ENCODE measurements at regions not wholly inside any gene's neighbourhood (a gene's known extent, or its start where the extent isn't known, plus 50 kb on each side); places are given as distances from the start of the nearest gene placed in this dataset.

GRCh38 chr5:68932830-68933434 is 160.9 kb upstream of the SLC30A5 start:
- FAIRE-seq (no peak), DNase-seq (peak in 1 of 5 donors; percentile 22)
- no peak overlapping the region for H3K9ac ChIP-seq (ENCODE audit: low read length in 3 of 3)
- H3K4me1 ChIP-seq (ENCODE audit: control insufficient read depth in 2 of 3, insufficient read depth in 2 of 3, low read depth in 1 of 3, low read length in 3 of 3), result no peaks in the 10 kb centered on the region
- intact Hi-C loops (cut with DNase I), result no loop called here
- no peak for TF ChIP-seq CTCF (IDR thresholded peaks at IDR 0.05; ENCODE audit: borderline replicate concordance, extremely low read depth, insufficient read depth)
- H3K36me3 ChIP-seq (ENCODE audit: control insufficient read depth in 2 of 3, insufficient read depth in 3 of 3, low read length in 3 of 3), result no peaks in the 10 kb centered on the region
- H3K9me3 ChIP-seq (ENCODE audit: control insufficient read depth in 2 of 3, insufficient read depth in 1 of 3, low read length in 3 of 3), result peaks cover 0 to 8% (median 3%) of the 10 kb centered on the region in 3 donors
- H3K27me3 ChIP-seq (ENCODE audit: control insufficient read depth, insufficient read depth, low read length), result no peaks in the 10 kb centered on the region
- no peak overlapping the region for H3K27ac ChIP-seq (ENCODE audit: low read depth in 2 of 2, low read length in 2 of 2)
- no peak overlapping the region for H3K4me3 ChIP-seq (ENCODE audit: low read length in 3 of 3)

- Histone ChIP-seq H3K9me3 (ENCODE audit: control insufficient read depth in 2 of 3, insufficient read depth in 1 of 3, low read length in 3 of 3) (no peaks in the 10 kb centered on the region), H3K36me3 (ENCODE audit: control insufficient read depth in 2 of 3, insufficient read depth in 3 of 3, low read length in 3 of 3) (no peaks in the 10 kb centered on the region), H3K9ac (ENCODE audit: low read length in 3 of 3) (no peak overlapping the region), H3K27ac (ENCODE audit: low read depth in 2 of 2, low read length in 2 of 2) (no peak overlapping the region), H3K27me3 (ENCODE audit: control insufficient read depth, insufficient read depth, low read length) (no peaks in the 10 kb centered on the region), H3K4me1 (ENCODE audit: control insufficient read depth in 2 of 3, insufficient read depth in 2 of 3, low read depth in 1 of 3, low read length in 3 of 3) (no peaks in the 10 kb centered on the region), H3K4me3 (ENCODE audit: low read length in 3 of 3) (no peak overlapping the region)
- TF ChIP-seq CTCF (IDR thresholded peaks at IDR 0.05; ENCODE audit: borderline replicate concordance, extremely low read depth, insufficient read depth), result no peak
- intact Hi-C loops (cut with DNase I), result no loop called here
- no peak for DNase-seq
- no peak for FAIRE-seq
Measured at GRCh38 chr5:68942169-68942568, 151.6 kb upstream of the SLC30A5 start.

- Histone ChIP-seq H3K9ac (ENCODE audit: low read length in 3 of 3) (no peak overlapping the region), H3K9me3 (ENCODE audit: control insufficient read depth in 2 of 3, insufficient read depth in 1 of 3, low read length in 3 of 3) (no peaks in the 10 kb centered on the region), H3K4me3 (ENCODE audit: low read length in 3 of 3) (no peak overlapping the region), H3K4me1 (ENCODE audit: control insufficient read depth in 2 of 3, insufficient read depth in 2 of 3, low read depth in 1 of 3, low read length in 3 of 3) (no peaks in the 10 kb centered on the region), H3K36me3 (ENCODE audit: control insufficient read depth in 2 of 3, insufficient read depth in 3 of 3, low read length in 3 of 3) (no peaks in the 10 kb centered on the region), H3K27ac (ENCODE audit: low read depth in 2 of 2, low read length in 2 of 2) (no peak overlapping the region), H3K27me3 (ENCODE audit: control insufficient read depth, insufficient read depth, low read length) (no peaks in the 10 kb centered on the region)
- DNase-seq (no peak), FAIRE-seq (no peak)
- no peak for TF ChIP-seq CTCF (IDR thresholded peaks at IDR 0.05; ENCODE audit: borderline replicate concordance, extremely low read depth, insufficient read depth)
- intact Hi-C loops (cut with DNase I), result no loop called here
Measured at GRCh38 chr5:68946728-68947127, 147.1 kb upstream of the SLC30A5 start.

- no peaks in the 10 kb centered on the region for H3K36me3 ChIP-seq (ENCODE audit: control insufficient read depth in 2 of 3, insufficient read depth in 3 of 3, low read length in 3 of 3)
- H3K27me3 ChIP-seq (ENCODE audit: control insufficient read depth, insufficient read depth, low read length), result no peaks in the 10 kb centered on the region
- H3K4me1 ChIP-seq (ENCODE audit: control insufficient read depth in 2 of 3, insufficient read depth in 2 of 3, low read depth in 1 of 3, low read length in 3 of 3), result no peaks in the 10 kb centered on the region
- no peak for DNase-seq
- intact Hi-C loops (cut with DNase I), result no loop called here
- no peak for TF ChIP-seq CTCF (IDR thresholded peaks at IDR 0.05; ENCODE audit: borderline replicate concordance, extremely low read depth, insufficient read depth)
- no peak overlapping the region for H3K9ac ChIP-seq (ENCODE audit: low read length in 3 of 3)
- H3K4me3 ChIP-seq (ENCODE audit: low read length in 3 of 3), result no peak overlapping the region
- H3K9me3 ChIP-seq (ENCODE audit: control insufficient read depth in 2 of 3, insufficient read depth in 1 of 3, low read length in 3 of 3), result no peaks in the 10 kb centered on the region
- FAIRE-seq, result no peak
- no peak overlapping the region for H3K27ac ChIP-seq (ENCODE audit: low read depth in 2 of 2, low read length in 2 of 2)
Measured at GRCh38 chr5:68947986-68948385, 145.8 kb upstream of the SLC30A5 start.

All from kidney (tissue), 13 donors.